ENCODE measurements at regions not wholly inside any gene's neighbourhood (a gene's known extent, or its start where the extent isn't known, plus 50 kb on each side); places are given as distances from the start of the nearest gene placed in this dataset.

DNA sequence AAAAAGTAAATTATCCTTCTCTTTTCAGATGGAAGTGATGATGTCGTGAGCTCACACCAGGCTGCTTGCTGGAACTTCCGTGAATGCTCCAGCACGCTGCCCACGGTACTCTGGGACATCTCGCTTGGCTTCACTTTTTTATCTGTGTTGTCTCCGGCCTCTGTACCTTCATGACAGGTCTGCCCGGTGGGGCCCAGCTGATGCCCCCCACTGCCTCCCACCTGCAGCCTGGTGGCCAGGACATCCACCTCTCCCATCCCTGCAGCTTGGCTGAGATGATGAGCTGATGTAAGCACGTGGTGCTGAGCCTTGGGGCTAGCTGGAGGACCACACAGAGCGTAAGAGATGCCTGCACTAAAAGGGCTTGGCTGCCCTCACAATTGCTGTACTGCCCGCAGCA lies 59.0 kb upstream of the HELT start (continued):
- TF ChIP-seq, protein P1, sequence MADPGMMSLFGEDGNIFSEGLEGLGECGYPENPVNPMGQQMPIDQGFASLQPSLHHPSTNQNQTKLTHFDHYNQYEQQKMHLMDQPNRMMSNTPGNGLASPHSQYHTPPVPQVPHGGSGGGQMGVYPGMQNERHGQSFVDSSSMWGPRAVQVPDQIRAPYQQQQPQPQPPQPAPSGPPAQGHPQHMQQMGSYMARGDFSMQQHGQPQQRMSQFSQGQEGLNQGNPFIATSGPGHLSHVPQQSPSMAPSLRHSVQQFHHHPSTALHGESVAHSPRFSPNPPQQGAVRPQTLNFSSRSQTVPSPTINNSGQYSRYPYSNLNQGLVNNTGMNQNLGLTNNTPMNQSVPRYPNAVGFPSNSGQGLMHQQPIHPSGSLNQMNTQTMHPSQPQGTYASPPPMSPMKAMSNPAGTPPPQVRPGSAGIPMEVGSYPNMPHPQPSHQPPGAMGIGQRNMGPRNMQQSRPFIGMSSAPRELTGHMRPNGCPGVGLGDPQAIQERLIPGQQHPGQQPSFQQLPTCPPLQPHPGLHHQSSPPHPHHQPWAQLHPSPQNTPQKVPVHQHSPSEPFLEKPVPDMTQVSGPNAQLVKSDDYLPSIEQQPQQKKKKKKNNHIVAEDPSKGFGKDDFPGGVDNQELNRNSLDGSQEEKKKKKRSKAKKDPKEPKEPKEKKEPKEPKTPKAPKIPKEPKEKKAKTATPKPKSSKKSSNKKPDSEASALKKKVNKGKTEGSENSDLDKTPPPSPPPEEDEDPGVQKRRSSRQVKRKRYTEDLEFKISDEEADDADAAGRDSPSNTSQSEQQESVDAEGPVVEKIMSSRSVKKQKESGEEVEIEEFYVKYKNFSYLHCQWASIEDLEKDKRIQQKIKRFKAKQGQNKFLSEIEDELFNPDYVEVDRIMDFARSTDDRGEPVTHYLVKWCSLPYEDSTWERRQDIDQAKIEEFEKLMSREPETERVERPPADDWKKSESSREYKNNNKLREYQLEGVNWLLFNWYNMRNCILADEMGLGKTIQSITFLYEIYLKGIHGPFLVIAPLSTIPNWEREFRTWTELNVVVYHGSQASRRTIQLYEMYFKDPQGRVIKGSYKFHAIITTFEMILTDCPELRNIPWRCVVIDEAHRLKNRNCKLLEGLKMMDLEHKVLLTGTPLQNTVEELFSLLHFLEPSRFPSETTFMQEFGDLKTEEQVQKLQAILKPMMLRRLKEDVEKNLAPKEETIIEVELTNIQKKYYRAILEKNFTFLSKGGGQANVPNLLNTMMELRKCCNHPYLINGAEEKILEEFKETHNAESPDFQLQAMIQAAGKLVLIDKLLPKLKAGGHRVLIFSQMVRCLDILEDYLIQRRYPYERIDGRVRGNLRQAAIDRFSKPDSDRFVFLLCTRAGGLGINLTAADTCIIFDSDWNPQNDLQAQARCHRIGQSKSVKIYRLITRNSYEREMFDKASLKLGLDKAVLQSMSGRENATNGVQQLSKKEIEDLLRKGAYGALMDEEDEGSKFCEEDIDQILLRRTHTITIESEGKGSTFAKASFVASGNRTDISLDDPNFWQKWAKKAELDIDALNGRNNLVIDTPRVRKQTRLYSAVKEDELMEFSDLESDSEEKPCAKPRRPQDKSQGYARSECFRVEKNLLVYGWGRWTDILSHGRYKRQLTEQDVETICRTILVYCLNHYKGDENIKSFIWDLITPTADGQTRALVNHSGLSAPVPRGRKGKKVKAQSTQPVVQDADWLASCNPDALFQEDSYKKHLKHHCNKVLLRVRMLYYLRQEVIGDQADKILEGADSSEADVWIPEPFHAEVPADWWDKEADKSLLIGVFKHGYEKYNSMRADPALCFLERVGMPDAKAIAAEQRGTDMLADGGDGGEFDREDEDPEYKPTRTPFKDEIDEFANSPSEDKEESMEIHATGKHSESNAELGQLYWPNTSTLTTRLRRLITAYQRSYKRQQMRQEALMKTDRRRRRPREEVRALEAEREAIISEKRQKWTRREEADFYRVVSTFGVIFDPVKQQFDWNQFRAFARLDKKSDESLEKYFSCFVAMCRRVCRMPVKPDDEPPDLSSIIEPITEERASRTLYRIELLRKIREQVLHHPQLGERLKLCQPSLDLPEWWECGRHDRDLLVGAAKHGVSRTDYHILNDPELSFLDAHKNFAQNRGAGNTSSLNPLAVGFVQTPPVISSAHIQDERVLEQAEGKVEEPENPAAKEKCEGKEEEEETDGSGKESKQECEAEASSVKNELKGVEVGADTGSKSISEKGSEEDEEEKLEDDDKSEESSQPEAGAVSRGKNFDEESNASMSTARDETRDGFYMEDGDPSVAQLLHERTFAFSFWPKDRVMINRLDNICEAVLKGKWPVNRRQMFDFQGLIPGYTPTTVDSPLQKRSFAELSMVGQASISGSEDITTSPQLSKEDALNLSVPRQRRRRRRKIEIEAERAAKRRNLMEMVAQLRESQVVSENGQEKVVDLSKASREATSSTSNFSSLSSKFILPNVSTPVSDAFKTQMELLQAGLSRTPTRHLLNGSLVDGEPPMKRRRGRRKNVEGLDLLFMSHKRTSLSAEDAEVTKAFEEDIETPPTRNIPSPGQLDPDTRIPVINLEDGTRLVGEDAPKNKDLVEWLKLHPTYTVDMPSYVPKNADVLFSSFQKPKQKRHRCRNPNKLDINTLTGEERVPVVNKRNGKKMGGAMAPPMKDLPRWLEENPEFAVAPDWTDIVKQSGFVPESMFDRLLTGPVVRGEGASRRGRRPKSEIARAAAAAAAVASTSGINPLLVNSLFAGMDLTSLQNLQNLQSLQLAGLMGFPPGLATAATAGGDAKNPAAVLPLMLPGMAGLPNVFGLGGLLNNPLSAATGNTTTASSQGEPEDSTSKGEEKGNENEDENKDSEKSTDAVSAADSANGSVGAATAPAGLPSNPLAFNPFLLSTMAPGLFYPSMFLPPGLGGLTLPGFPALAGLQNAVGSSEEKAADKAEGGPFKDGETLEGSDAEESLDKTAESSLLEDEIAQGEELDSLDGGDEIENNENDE (IDR thresholded peaks at IDR 0.05; ENCODE audit: insufficient replicate concordance, low read length) = no peak
- TF ChIP-seq SRF (IDR thresholded peaks at IDR 0.05; ENCODE audit: low read depth, low read length) (no peak), RFX5 (IDR thresholded peaks at IDR 0.05; ENCODE audit: borderline replicate concordance, low read depth, low read length) (no peak), GABPA (IDR thresholded peaks at IDR 0.05; ENCODE audit: borderline replicate concordance, insufficient read depth, low read length) (no peak)
- TF ChIP-seq, protein P2, sequence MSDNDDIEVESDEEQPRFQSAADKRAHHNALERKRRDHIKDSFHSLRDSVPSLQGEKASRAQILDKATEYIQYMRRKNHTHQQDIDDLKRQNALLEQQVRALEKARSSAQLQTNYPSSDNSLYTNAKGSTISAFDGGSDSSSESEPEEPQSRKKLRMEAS (IDR thresholded peaks at IDR 0.05) = no peak

Measured in H1 (cell line).